ENCODE measurements at regions not wholly inside any gene's neighbourhood (a gene's known extent, or its start where the extent isn't known, plus 50 kb on each side); places are given as distances from the start of the nearest gene placed in this dataset.

- H3K4me3 ChIP-seq (ENCODE audit: low read length), result no peak overlapping the region
- no peaks in the 10 kb centered on the region for H3K36me3 ChIP-seq (ENCODE audit: control insufficient read depth, insufficient read depth, low read length)
- no peak overlapping the region for H3K27ac ChIP-seq (ENCODE audit: low read length)
- no peak for ATAC-seq
- no peaks in the 10 kb centered on the region for H3K9me3 ChIP-seq (ENCODE audit: control insufficient read depth, insufficient read depth, low read length)
- H3K4me1 Mint-ChIP-seq, result no peaks in the 10 kb centered on the region
- peaks cover 0 to 10% of the 10 kb centered on the region in 2 donors for H3K27me3 Mint-ChIP-seq (ENCODE audit: low read depth in 2 of 2)
- no peaks in the 10 kb centered on the region for H3K4me1 ChIP-seq (ENCODE audit: control insufficient read depth, insufficient read depth, low read length)
- H3K36me3 Mint-ChIP-seq, result no peaks in the 10 kb centered on the region
- no peak overlapping the region for H3K4me3 Mint-ChIP-seq
- no peak overlapping the region for H3K27ac Mint-ChIP-seq
- intact Hi-C loops (cut with micrococcal nuclease), result no loop called here
- no peak for DNase-seq
- TF ChIP-seq, protein P1, sequence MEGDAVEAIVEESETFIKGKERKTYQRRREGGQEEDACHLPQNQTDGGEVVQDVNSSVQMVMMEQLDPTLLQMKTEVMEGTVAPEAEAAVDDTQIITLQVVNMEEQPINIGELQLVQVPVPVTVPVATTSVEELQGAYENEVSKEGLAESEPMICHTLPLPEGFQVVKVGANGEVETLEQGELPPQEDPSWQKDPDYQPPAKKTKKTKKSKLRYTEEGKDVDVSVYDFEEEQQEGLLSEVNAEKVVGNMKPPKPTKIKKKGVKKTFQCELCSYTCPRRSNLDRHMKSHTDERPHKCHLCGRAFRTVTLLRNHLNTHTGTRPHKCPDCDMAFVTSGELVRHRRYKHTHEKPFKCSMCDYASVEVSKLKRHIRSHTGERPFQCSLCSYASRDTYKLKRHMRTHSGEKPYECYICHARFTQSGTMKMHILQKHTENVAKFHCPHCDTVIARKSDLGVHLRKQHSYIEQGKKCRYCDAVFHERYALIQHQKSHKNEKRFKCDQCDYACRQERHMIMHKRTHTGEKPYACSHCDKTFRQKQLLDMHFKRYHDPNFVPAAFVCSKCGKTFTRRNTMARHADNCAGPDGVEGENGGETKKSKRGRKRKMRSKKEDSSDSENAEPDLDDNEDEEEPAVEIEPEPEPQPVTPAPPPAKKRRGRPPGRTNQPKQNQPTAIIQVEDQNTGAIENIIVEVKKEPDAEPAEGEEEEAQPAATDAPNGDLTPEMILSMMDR (IDR thresholded peaks at IDR 0.05), result no peak
- 17% methylated on average over 1 of the region's 2 CpGs for WGBS (ENCODE audit: insufficient coverage)
- H3K9me3 Mint-ChIP-seq, result no peaks in the 10 kb centered on the region
- no peaks in the 10 kb centered on the region for H3K27me3 ChIP-seq (ENCODE audit: control insufficient read depth, insufficient read depth, low read length)
These were observed 50.0 kb downstream of the PABIR2 start for GRCh38 chrX:134747006-134747405.

DNA sequence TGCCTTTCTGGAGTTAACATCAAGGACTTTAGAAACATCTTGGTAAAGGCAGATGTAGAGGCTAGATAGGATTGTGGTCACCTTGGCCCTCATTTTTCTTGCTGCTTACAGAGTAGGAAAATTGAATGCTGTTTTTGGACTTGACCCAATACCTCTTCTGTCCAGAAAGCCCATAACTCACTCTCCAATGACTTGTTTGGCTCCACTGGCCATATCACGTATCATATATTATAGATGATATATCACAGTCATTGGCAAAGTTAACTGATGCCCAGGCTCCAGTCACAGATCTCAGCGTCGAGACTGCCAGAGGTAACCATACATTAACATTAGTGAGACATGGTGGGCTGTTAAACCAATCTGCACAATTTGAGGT lies 50.6 kb downstream of the PABIR2 start:
- ATAC-seq (no peak), DNase-seq (no peak)
- H3K4me3 Mint-ChIP-seq, result no peak overlapping the region
- H3K27ac Mint-ChIP-seq, result no peak overlapping the region
- no peaks in the 10 kb centered on the region for H3K9me3 Mint-ChIP-seq
- H3K36me3 Mint-ChIP-seq, result no peaks in the 10 kb centered on the region
- TF ChIP-seq, protein P1 (IDR thresholded peaks at IDR 0.05), result no peak
- no CpG with 5 or more reads among the region's 3 CpGs for WGBS (ENCODE audit: insufficient coverage)
- peaks cover 0 to 4% of the 10 kb centered on the region in 2 donors for H3K27me3 Mint-ChIP-seq (ENCODE audit: low read depth in 2 of 2)
- Histone ChIP-seq H3K9me3 (ENCODE audit: control insufficient read depth, insufficient read depth, low read length) (no peaks in the 10 kb centered on the region), H3K27me3 (ENCODE audit: control insufficient read depth, insufficient read depth, low read length) (no peaks in the 10 kb centered on the region), H3K4me3 (ENCODE audit: low read length) (no peak overlapping the region), H3K4me1 (ENCODE audit: control insufficient read depth, insufficient read depth, low read length) (no peaks in the 10 kb centered on the region), H3K36me3 (ENCODE audit: control insufficient read depth, insufficient read depth, low read length) (no peaks in the 10 kb centered on the region), H3K27ac (ENCODE audit: low read length) (no peak overlapping the region)
- intact Hi-C loops (cut with micrococcal nuclease), result no loop called here
- H3K4me1 Mint-ChIP-seq, result no peaks in the 10 kb centered on the region

DNA sequence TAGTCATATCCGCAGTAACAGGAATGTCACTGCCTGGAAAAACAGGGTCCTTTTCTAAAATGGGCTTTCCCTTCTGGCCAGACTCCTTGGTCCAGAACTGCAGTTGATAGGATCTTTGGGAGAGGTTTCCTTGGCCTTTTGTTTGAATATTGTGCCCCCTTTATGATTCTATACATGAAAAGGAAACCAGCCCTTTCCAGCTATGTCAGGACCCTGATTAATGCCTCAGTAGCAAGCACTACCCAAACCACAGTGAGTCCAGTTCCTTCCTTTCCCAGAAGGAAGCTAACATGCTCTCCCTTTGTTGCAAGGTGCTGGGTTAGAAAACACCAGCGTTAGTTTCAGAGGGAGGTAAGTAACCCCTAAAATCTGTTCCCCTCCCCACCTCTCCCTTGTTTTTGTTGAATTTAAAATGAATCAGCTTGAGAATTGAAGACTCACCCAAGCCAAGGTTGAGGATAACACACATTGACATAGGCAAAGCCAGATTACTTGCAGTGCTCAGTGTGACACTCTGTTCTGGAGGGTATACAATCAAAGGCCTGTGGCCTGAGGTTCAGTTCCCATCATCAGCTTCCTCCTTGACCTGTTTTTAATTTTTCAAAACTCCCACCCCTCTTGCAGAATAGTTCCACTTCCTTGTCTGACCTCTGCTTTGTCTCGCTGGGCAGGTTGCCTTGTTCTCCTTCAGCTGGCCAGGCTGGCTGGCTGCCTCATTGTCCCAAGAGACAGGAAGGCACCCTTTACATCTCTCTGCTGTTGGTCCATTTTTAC lies 51.2 kb downstream of the PABIR2 start:
- DNase-seq (no peak), ATAC-seq (no peak)
- TF ChIP-seq, protein P1 (IDR thresholded peaks at IDR 0.05), result no peak
- no peaks in the 10 kb centered on the region for H3K4me1 ChIP-seq (ENCODE audit: control insufficient read depth, insufficient read depth, low read length)
- intact Hi-C loops (cut with micrococcal nuclease), result no loop called here
- no peaks in the 10 kb centered on the region for H3K9me3 Mint-ChIP-seq
- 57% methylated on average over 2 of the region's 3 CpGs for WGBS (ENCODE audit: insufficient coverage)
- no peak overlapping the region for H3K27ac Mint-ChIP-seq
- H3K27ac ChIP-seq (ENCODE audit: low read length), result no peak overlapping the region
- H3K4me3 ChIP-seq (ENCODE audit: low read length), result no peak overlapping the region
- H3K4me1 Mint-ChIP-seq, result no peaks in the 10 kb centered on the region
- no peaks in the 10 kb centered on the region for H3K9me3 ChIP-seq (ENCODE audit: control insufficient read depth, insufficient read depth, low read length)
- no peaks in the 10 kb centered on the region for H3K36me3 ChIP-seq (ENCODE audit: control insufficient read depth, insufficient read depth, low read length)
- no peak overlapping the region for H3K4me3 Mint-ChIP-seq
- no peaks in the 10 kb centered on the region for H3K27me3 ChIP-seq (ENCODE audit: control insufficient read depth, insufficient read depth, low read length)
- no peaks in the 10 kb centered on the region for H3K27me3 Mint-ChIP-seq (ENCODE audit: low read depth in 2 of 2)
- no peaks in the 10 kb centered on the region for H3K36me3 Mint-ChIP-seq

DNA sequence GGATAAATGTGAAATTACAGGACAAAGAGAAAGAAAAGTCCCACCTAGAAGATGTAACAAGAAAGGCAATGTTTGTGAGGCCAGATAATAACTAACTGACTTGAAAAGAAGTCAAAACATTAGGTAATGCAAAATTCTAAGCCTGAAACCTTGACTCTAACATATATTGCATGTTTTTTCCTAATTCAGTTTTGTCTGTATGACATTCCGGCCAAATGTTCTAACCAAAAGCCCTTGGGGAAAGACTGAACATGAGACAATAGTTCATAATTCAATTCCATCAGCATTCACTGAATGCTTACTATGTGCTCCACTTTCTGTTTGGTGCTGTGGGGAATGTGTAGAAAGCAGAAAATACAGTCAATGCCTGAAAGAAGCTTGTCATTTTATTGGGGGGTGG lies 53.9 kb downstream of the PABIR2 start:
- TF ChIP-seq, protein P1 (IDR thresholded peaks at IDR 0.05), result no peak
- Histone ChIP-seq H3K9me3 (ENCODE audit: control insufficient read depth, insufficient read depth, low read length) (no peaks in the 10 kb centered on the region), H3K27ac (ENCODE audit: low read length) (no peak overlapping the region), H3K4me1 (ENCODE audit: control insufficient read depth, insufficient read depth, low read length) (no peaks in the 10 kb centered on the region), H3K27me3 (ENCODE audit: control insufficient read depth, insufficient read depth, low read length) (no peaks in the 10 kb centered on the region), H3K36me3 (ENCODE audit: control insufficient read depth, insufficient read depth, low read length) (no peaks in the 10 kb centered on the region), H3K4me3 (ENCODE audit: low read length) (no peak overlapping the region)
- no peak for ATAC-seq
- H3K4me3 Mint-ChIP-seq, result no peak overlapping the region
- intact Hi-C loops (cut with micrococcal nuclease), result no loop called here
- peaks cover under 1 to 9% of the 10 kb centered on the region in 2 donors for H3K27me3 Mint-ChIP-seq (ENCODE audit: low read depth in 2 of 2)
- H3K27ac Mint-ChIP-seq, result no peak overlapping the region
- H3K9me3 Mint-ChIP-seq, result no peaks in the 10 kb centered on the region
- no CpG with 5 or more reads among the region's 1 CpG for WGBS (ENCODE audit: insufficient coverage)
- no peaks in the 10 kb centered on the region for H3K4me1 Mint-ChIP-seq
- DNase-seq, result no peak
- H3K36me3 Mint-ChIP-seq, result no peaks in the 10 kb centered on the region

Measured in natural killer cell (primary cell).